Effector memory CD8-positive, alpha-beta T cell (primary cell): ENCODE measurements at regions not wholly inside any gene's neighbourhood (a gene's known extent, or its start where the extent isn't known, plus 50 kb on each side); places are given as distances from the start of the nearest gene placed in this dataset.
"Not testable (repeated sequence)": the region's sequence is repeated elsewhere in the genome, so short reads cannot be mapped to it uniquely, and the experiment has no call there.

Experiments
- ATAC-seq: fragments of 150-1000 bp; cut with Tn5 transposase; replicated peaks from 2 replicates; pipeline ENCODE4 v1.10.0; 2021; ENCODE audit warnings: mild to moderate bottlenecking, moderate library complexity
- DNase-seq, 3 experiments: peaks; one replicate each; pipeline ENCODE4 v3.0.0; 2021
- H3K27ac Mint-ChIP-seq, 2 donors: one replicate each; pipeline ENCODE4 v1.8.0; 2022; ENCODE audit warnings: mild to moderate bottlenecking in 2 of 2, mixed read lengths in 2 of 2, moderate library complexity in 2 of 2
- H3K27me3 Mint-ChIP-seq, 2 donors: one replicate each; pipeline ENCODE4 v1.8.0; 2022; ENCODE audit warnings: mixed read lengths in 2 of 2
- H3K36me3 Mint-ChIP-seq: one replicate; pipeline ENCODE4 v1.8.0; 2022; ENCODE audit warnings: mild to moderate bottlenecking, moderate library complexity, mixed read lengths; ENCODE audit not compliant: insufficient read depth
- H3K4me1 Mint-ChIP-seq, 2 donors: one replicate each; pipeline ENCODE4 v1.8.0; 2022; ENCODE audit warnings: low read depth in 2 of 2, mixed read lengths in 2 of 2
- H3K4me3 Mint-ChIP-seq, 2 donors: one replicate each; pipeline ENCODE4 v1.8.0; 2022; ENCODE audit warnings: mild to moderate bottlenecking in 2 of 2, mixed read lengths in 2 of 2, moderate library complexity in 2 of 2
- H3K9me3 Mint-ChIP-seq, 2 donors: one replicate each; pipeline ENCODE4 v1.8.0; 2022; ENCODE audit warnings: mixed read lengths in 2 of 2

DNA sequence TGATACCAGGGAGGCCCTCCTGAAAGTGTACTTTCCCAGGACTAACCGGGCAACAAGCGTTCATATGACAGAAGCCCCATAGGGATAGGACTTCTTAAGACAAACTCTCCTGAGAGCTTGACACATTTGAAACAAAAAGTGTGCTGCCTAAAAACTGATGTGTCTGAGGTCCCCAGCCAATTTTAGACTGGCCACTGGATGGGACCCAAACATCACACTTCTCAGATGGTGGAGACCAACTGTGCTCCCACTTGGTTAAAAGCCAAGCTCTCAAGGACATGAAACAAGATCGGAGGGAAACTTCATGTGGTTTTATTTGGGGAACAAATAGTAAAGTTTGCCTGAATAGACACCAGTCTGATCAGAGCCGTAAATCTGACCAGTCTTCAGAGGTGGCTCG lies 113.5 kb upstream of the ACBD5 start:
- not testable (repeated sequence) for H3K36me3 Mint-ChIP-seq, H3K27ac Mint-ChIP-seq, ATAC-seq, DNase-seq, H3K4me1 Mint-ChIP-seq, H3K9me3 Mint-ChIP-seq
- Mint-ChIP-seq H3K27me3 (peaks cover 26 to 27% of the 10 kb centered on the region in 2 donors), H3K4me3 (peak overlapping the region in 1 of 2 donors; percentile 66)

DNA sequence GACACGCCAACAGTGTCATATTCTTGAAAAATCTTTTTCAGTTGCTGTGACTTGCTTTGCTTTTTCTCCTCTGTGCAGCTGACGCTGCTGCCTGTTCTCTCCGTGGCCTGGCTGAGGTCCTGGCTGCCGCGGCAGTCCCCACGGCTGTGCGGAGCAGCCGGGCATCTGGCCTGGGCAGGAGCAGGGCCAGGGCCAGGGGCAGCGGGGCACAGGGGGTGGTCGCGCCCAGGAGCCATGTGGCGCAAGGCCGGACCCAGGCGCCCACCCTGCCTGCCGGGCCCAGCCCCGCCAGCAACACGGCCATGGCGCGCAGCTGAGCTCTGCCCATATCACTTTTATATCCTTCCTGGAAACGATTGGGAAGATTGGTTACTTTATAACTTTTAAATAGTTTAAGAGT lies 109.4 kb upstream of the ACBD5 start:
- peaks cover 4 to 11% of the 10 kb centered on the region in 2 donors for H3K4me1 Mint-ChIP-seq
- H3K4me3 Mint-ChIP-seq, result no peak overlapping the region
- no peaks in the 10 kb centered on the region for H3K9me3 Mint-ChIP-seq
- DNase-seq, result no peak
- H3K36me3 Mint-ChIP-seq, result no peaks in the 10 kb centered on the region
- no peak for ATAC-seq
- H3K27me3 Mint-ChIP-seq, result peaks cover 34 to 41% of the 10 kb centered on the region in 2 donors
- no peak overlapping the region for H3K27ac Mint-ChIP-seq

DNA sequence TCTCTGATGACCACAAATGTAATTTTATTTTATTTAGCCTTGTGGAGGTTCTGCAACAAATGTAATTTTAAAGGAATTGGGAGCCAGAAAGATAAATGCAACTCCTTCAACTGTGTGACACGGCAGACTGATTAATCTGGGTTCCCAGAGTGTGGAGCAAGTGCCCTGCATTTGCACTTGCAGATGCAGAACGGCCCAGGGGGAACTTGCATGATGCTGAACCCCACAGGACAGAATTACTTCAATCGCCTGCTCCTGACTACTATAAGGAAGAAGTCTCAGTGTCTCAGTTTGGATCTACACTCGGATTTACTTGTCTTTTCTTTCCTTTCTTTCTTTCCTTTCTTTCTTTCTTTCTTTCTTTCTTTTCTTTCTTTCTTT lies 107.2 kb upstream of the ACBD5 start:
- not testable (repeated sequence) for ATAC-seq, DNase-seq, H3K27ac Mint-ChIP-seq, H3K4me3 Mint-ChIP-seq, H3K36me3 Mint-ChIP-seq, H3K9me3 Mint-ChIP-seq
- peaks cover 29 to 34% of the 10 kb centered on the region in 2 donors for H3K27me3 Mint-ChIP-seq
- H3K4me1 Mint-ChIP-seq, result peaks cover 6 to 14% of the 10 kb centered on the region in 2 donors

DNA sequence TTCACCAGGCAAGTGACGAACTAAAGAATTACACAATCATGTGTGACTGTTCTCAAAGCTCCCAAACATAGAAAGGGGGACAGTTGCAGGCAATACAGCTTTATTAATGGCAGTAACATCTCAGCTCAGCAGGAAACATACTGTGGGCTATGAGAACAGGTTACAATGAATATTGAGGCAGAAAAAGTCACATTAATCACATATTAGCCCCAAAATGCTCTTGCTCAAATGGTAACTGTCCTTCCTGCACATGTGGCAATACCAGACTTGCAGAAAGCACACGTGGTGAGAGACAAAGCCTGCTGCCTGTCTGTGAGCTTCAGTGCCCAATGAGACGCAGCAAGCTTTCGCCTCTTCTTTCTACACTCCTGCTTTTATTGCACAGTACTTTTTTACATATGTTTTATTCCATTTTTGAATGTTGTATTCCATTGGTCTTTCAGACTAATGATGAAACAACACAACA lies 104.9 kb upstream of the ACBD5 start:
- H3K4me1 Mint-ChIP-seq, result peaks cover 6 to 14% of the 10 kb centered on the region in 2 donors
- DNase-seq (no peak), ATAC-seq (peak; percentile 22)
- no peaks in the 10 kb centered on the region for H3K9me3 Mint-ChIP-seq
- H3K36me3 Mint-ChIP-seq, result no peaks in the 10 kb centered on the region
- peaks cover 10 to 15% of the 10 kb centered on the region in 2 donors for H3K27me3 Mint-ChIP-seq
- no peak overlapping the region for H3K27ac Mint-ChIP-seq
- H3K4me3 Mint-ChIP-seq, result no peak overlapping the region

DNA sequence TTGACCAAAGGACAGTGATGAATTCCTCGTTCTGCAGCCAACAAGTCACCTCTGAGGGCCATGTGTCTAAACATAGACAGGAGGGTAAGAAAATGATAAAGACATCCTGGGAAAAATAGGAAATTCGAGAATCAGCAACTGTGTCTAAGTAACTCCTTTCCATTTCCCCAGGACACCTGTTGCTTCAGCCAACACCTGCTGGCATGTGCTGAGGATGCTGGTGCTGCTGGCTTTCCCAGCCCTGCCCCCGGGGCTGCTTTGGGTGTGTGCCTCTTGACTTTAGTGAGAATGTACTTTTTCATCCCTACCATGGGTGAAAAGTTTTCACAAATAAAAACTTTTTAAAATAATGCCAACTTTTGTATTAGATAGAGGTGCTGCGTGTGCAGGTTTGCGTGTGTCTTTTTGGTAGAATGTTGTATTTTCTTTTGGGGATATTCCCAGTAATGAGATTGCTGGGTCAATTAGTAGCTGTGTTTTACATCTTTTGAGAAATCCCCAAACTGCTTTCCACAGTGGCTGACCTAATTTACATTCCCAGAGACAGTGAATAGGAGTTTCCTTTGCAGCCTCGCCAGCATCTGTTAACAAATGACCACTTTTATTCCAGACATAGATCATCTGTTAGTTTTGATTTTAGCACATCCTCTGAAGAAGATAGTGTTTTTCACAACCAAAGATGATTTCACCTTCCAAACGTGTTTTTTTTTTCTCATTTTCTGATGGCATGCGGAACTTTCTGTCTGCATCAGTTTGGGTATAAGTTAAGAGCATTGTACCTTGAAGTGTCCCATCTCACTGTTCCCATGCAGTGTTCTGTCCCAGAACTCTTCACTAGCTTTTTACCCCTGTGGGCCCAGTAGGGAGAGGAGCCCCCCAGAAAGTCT lies 104.2 kb upstream of the ACBD5 start:
- H3K4me3 Mint-ChIP-seq, result no peak overlapping the region
- DNase-seq (no peak), ATAC-seq (no peak)
- H3K9me3 Mint-ChIP-seq, result no peaks in the 10 kb centered on the region
- peaks cover 9 to 14% of the 10 kb centered on the region in 2 donors for H3K27me3 Mint-ChIP-seq
- no peaks in the 10 kb centered on the region for H3K36me3 Mint-ChIP-seq
- peaks cover 6 to 14% of the 10 kb centered on the region in 2 donors for H3K4me1 Mint-ChIP-seq
- no peak overlapping the region for H3K27ac Mint-ChIP-seq

DNA sequence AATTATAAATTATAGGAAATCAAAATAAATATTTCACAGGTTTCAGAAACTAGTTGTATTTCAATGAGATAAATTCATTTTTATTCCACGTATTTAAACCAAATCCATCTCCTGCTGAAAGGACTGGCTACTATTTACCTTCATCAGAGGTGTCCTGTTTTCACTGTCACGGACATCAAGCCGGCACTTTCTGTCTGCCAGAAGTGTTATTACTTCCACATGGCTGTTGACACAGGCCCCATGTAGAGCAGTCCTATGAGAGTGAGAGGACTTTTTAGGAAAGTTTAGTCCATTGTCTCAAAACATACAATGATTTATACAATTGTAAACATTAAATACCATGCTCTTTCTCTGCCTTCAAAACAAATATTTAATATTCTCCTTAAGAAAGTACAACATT lies 100.4 kb upstream of the ACBD5 start:
- Mint-ChIP-seq H3K27me3 (peaks cover 0 to 1% of the 10 kb centered on the region in 2 donors), H3K36me3 (no peaks in the 10 kb centered on the region), H3K27ac (no peak overlapping the region), H3K9me3 (no peaks in the 10 kb centered on the region), H3K4me3 (no peak overlapping the region), H3K4me1 (peaks cover 6 to 8% of the 10 kb centered on the region in 2 donors)
- DNase-seq, result no peak
- ATAC-seq, result no peak

DNA sequence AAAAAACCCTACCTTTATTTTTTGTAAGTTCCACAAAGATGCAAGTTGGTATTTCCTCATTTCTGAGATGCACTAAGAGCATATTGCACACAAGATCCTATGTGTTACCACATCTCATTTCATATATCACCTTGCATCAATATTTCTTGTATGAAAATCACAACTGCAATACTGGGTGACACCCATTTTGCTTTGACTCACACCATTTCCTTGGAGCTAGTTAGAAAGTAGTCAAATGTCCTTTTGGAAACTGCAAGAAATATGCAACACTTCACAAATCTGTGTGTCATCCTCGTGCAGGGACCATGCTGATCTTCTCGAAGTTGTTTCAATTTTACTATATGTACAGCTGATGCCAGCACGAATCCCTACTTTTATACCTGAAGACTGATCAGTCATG lies 94.6 kb upstream of the ACBD5 start:
- ATAC-seq, H3K4me1 Mint-ChIP-seq, H3K4me3 Mint-ChIP-seq, H3K27ac Mint-ChIP-seq, H3K27me3 Mint-ChIP-seq, DNase-seq, H3K36me3 Mint-ChIP-seq, H3K9me3 Mint-ChIP-seq: not testable (repeated sequence)

DNA sequence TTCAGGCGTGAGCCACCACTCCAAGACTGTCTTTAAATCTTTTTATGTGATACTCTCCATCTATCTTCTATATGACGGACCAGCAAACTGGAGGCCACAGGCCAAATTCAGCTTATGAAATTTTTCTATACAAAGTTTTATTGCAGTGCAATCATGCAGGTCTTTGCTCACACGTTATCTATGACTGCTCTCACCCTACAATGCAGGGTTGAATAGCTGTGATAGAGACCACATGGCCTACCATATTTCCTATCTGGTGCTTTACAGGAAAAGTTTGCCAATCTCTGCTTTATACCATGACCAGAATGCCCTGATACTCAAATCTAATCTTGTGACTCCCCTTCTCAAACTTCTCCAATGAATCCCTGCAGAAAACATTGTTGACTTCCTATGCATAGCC lies 89.5 kb upstream of the ACBD5 start:
- Mint-ChIP-seq H3K9me3 (no peaks in the 10 kb centered on the region), H3K36me3 (no peaks in the 10 kb centered on the region), H3K27ac (no peak overlapping the region), H3K27me3 (peaks cover 7 to 8% of the 10 kb centered on the region in 2 donors), H3K4me1 (no peaks in the 10 kb centered on the region), H3K4me3 (no peak overlapping the region)
- DNase-seq, result no peak
- no peak for ATAC-seq

DNA sequence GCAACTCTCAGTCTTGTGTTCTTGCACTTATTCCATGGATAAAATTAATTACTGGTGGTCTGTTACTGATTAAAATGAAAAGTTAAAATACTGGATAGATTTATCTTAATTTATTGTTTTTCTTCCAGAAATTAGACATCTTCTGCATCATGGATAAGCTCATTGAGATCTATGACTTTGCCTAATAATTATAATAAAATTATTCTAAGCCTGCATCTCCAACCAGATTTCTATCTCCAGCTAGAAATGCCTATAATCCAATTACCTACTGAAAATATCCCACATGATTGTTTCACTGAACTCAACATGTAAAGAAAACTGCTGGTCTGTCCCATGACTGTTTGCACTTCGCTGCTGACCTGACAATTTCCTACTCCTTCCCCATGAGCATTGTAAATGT lies 88.3 kb upstream of the ACBD5 start:
- H3K9me3 Mint-ChIP-seq, result no peaks in the 10 kb centered on the region
- no peak overlapping the region for H3K4me3 Mint-ChIP-seq
- no peaks in the 10 kb centered on the region for H3K36me3 Mint-ChIP-seq
- H3K27me3 Mint-ChIP-seq, result peaks cover 7 to 8% of the 10 kb centered on the region in 2 donors
- no peak overlapping the region for H3K27ac Mint-ChIP-seq
- H3K4me1 Mint-ChIP-seq, result no peaks in the 10 kb centered on the region
- ATAC-seq (no peak), DNase-seq (no peak)

DNA sequence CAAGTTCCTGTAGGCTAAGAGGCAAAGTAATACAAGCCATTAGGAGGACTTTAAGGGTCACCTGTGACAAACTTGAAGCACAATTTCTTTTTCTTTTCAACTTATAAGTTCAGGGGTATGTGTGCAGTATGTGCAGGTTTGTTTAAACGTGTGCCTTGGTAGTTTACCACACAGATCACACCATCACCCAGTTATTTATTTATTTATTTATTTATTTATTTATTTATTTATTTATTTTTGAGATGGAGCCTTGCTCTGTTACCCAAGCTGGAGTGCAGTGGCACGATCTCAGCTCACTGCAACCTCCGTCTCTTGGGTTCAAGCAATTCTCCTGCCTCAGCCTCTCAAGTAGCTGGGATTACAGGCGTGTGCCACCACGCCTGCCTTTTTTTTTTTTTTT lies 86.2 kb upstream of the ACBD5 start:
- not testable (repeated sequence) for H3K9me3 Mint-ChIP-seq, H3K36me3 Mint-ChIP-seq, H3K27ac Mint-ChIP-seq, DNase-seq, ATAC-seq, H3K27me3 Mint-ChIP-seq, H3K4me1 Mint-ChIP-seq, H3K4me3 Mint-ChIP-seq

DNA sequence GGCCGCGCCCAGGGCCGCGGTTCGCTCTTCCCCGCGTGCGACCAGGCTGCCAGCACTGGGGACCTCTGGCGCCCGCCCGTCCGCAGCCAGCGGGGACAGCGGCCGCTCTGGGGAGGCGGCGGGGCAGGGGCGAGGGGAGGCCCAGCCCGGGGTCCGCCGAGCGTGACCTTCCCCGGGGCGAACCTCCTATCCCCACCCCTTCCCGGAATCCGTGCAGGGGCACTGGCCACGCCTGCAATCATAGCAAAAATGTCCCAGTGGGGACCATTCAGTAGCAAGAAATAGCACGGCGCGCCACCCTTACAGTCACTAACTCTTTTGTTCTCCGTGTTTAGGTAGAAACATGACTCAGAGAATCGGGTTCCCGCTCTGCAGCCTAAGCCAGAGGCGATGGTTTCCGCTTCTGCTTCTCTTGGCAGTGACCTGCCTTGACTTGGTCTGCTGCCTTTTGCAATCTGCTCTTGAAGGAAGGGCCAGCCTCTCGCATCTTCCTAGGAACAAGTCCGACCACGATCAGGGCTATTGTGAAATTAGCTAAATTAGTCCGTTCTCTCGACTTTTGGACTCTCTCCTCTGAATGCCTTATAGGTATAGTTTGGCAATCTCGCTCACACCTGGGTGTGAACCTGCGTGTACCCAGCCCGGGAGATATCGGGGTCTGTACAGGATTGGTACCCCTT lies 79.3 kb upstream of the ACBD5 start:
- no peak overlapping the region for H3K27ac Mint-ChIP-seq
- no peak for ATAC-seq
- peak overlapping the region; percentile 5 to 14 for H3K4me3 Mint-ChIP-seq
- H3K36me3 Mint-ChIP-seq, result no peaks in the 10 kb centered on the region
- H3K4me1 Mint-ChIP-seq, result no peaks in the 10 kb centered on the region
- no peaks in the 10 kb centered on the region for H3K9me3 Mint-ChIP-seq
- H3K27me3 Mint-ChIP-seq, result peaks cover 7 to 9% of the 10 kb centered on the region in 2 donors
- DNase-seq, result no peak

DNA sequence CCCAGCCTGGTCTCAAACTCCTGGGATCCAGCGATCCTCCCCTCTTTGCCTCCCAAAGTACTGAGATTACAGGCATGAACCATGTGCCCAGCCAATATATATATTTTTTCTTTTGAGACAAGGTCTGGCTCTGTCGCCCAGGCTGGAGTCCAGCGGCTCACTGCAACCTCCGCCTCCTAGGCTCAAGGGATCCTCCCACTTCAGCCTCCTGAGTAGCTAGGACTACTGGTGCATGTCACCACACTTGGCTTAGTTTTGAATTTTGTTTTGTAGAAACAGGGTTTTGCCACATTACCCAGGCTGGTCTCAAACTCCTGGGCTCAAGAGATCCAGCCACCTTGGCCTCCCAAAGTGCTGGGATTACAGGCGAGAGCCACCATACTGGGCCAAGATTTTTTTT lies 78.5 kb upstream of the ACBD5 start:
- not testable (repeated sequence) for H3K27me3 Mint-ChIP-seq, H3K27ac Mint-ChIP-seq, H3K9me3 Mint-ChIP-seq, H3K36me3 Mint-ChIP-seq, DNase-seq, H3K4me1 Mint-ChIP-seq, ATAC-seq
- peak overlapping the region in 1 of 2 donors; percentile 14 for H3K4me3 Mint-ChIP-seq

DNA sequence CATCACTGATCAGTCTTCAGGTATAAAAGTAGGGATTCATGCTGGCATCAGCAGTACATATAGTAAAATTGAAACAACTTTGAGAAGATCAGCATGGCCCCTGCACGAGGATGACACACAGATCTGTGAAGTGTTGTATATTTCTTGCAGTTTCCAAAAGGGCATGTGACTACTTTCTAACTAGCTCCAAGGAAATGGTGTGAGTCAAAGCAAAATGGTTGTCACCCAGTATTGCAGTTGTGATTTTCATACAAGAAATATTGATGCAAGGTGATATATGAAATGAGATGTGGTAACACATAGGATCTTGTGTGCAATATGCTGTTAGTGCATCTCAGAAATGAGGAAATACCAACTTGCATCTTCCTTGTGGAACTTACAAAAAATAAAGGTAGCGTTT lies 74.5 kb upstream of the ACBD5 start:
- not testable (repeated sequence) for DNase-seq

DNA sequence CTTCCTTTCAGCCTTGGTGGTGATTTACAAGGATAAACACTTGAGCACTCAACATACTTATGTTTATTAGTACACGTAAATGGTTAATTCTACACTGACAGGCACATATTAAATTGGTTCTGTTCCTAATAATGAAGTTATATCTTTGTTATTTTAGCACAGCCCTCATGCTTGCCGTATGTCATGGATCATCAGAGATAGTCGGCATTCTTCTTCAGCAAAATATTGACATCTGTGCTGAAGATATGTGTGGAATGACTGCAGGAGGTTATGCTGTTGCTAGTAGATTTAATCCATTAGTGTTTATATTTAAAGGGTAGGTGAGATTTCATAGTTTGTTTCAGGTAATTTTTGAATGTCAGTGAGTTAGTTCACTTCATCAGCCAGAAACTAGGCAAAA lies 73.0 kb upstream of the ACBD5 start:
- H3K27ac Mint-ChIP-seq, H3K36me3 Mint-ChIP-seq, H3K4me3 Mint-ChIP-seq, H3K27me3 Mint-ChIP-seq, H3K9me3 Mint-ChIP-seq, DNase-seq, H3K4me1 Mint-ChIP-seq, ATAC-seq: not testable (repeated sequence)

More for the DNA sequence above, 74.5 kb upstream of the ACBD5 start:
- H3K9me3 Mint-ChIP-seq, H3K4me3 Mint-ChIP-seq, H3K27ac Mint-ChIP-seq, H3K36me3 Mint-ChIP-seq, ATAC-seq, H3K27me3 Mint-ChIP-seq, H3K4me1 Mint-ChIP-seq: not testable (repeated sequence)
